ENCODE measurements at regions not wholly inside any gene's neighbourhood (a gene's known extent, or its start where the extent isn't known, plus 50 kb on each side); places are given as distances from the start of the nearest gene placed in this dataset.

DNA sequence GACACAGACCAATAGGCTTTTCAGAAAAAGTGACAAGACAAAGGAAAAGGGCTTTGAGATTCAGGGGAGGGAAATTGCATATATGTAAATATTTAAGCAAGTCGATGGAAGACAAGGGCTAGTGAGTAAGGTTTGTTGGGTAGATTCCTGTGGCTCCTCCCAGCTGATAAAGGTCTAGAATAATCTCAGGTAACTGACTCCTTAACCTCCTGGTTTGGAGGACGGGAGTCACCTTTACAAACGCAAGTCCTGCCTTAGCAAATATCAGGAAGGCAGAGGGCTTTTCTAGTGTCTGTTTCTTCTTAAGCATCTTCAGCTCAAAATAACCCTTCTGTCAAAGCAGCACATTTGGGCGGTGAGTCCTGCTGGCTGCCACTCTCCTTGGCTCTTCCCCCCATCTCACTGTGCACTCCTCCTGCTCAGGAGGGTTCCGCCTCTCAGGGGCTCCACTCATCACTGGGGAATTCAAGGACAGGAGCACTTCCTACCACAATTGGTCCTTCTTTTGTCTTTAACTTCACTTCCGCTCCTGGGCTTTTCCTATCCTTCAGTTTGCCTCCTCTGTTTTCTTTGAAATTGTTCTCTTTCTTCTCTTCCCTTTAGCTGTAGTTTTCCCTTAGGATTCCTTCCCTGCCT, 496.3 kb upstream of the KLF6 start:
- H2AFZ ChIP-seq: 0 out of 2 replicates have a peak overlapping the region, but pooled peaks have one; percentile 35
- H3K9me2 ChIP-seq (ENCODE audit: insufficient read depth): no peaks in the 10 kb centered on the region
- no peaks in the 10 kb centered on the region for H3K36me3 ChIP-seq (ENCODE audit: low read depth)
- H3K4me1 ChIP-seq (ENCODE audit: insufficient read depth): peaks cover 38% of the 10 kb centered on the region
- peak overlapping the region; percentile 20 for H3K4me2 ChIP-seq (ENCODE audit: unreplicated experiment)
- no peaks in the 10 kb centered on the region for H4K20me1 ChIP-seq (ENCODE audit: insufficient read depth)
- DNase-seq: peak; percentile 13
- TF ChIP-seq EZH2 (IDR thresholded peaks at IDR 0.05; ENCODE audit: insufficient read depth, poor library complexity, severe bottlenecking): no peak
- TF ChIP-seq EZH2phosphoT487 (IDR thresholded peaks at IDR 0.05; ENCODE audit: insufficient read depth, low read depth): no peak
- H3K4me3 ChIP-seq: no peak overlapping the region
- no peak overlapping the region for H3K27ac ChIP-seq
- no peak overlapping the region for H3K9ac ChIP-seq
- H3K9me3 ChIP-seq (ENCODE audit: low read depth): no peaks in the 10 kb centered on the region
- H3K79me2 ChIP-seq (ENCODE audit: insufficient read depth): no peaks in the 10 kb centered on the region
- in situ Hi-C loops (cut with MboI): no loop called here
- 64% methylated on average over 6 of the region's 6 CpGs for WGBS, 2 experiments (ENCODE audit: low coverage in 1 of 2, low lambda C conversion rate in 2 of 2, missing lambda C conversion rate in 2 of 2)
- H3K27me3 ChIP-seq (replicated peaks; ENCODE audit: insufficient read depth): no peaks in the 10 kb centered on the region
- H3F3A ChIP-seq (ENCODE audit: insufficient read depth): peaks cover 7% of the 10 kb centered on the region; the same call in 1 of the 2 replicates

DNA sequence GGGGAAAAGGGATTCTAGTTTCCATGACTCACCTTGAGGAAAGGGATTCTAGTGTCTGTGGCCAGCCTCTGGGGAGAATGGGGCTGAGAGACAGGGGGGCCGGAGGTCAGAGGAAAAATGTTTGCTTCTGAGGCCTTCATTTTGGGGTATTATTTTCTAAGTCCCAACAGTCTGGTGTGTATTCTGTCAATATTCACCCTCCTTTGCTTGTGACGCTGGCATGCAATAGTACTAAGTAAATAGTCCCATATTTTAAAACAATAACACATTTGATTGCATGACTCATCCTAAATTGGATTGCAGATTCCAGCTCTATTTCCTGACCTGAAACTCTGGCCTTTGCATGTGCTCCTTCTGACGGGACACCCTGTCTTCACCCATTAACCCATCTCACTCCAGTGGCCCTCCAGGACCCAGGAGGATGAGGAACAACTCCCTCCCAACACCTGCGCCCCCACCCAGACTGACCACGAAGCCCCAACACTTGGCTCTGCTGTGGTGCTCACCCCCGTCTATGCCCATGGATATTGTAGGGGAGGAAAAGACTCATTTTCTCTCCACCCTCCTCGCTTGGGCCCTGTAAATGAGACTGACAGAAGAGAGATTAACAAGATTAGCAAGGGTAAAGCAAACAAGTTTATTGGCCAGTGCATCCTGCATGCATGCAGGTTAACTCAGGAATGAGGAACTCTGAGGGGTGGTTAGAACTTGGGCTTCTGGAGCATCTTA, 495.6 kb upstream of the KLF6 start:
- Histone ChIP-seq H3K4me3 (no peak overlapping the region), H3K27ac (peak overlapping the region; percentile 27; the same call in 1 of the 2 replicates), H3K9ac (no peak overlapping the region), H3K36me3 (ENCODE audit: low read depth) (no peaks in the 10 kb centered on the region), H3K9me3 (ENCODE audit: low read depth) (no peaks in the 10 kb centered on the region), H3K4me1 (ENCODE audit: insufficient read depth) (peaks cover 38% of the 10 kb centered on the region), H2AFZ (0 out of 2 replicates have a peak overlapping the region, but pooled peaks have one; percentile 35), H3K4me2 (ENCODE audit: unreplicated experiment) (peak overlapping the region; percentile 20), H4K20me1 (ENCODE audit: insufficient read depth) (no peaks in the 10 kb centered on the region), H3K79me2 (ENCODE audit: insufficient read depth) (no peaks in the 10 kb centered on the region), H3F3A (ENCODE audit: insufficient read depth) (peaks cover 7% of the 10 kb centered on the region; the same call in 1 of the 2 replicates), H3K27me3 (replicated peaks; ENCODE audit: insufficient read depth) (no peaks in the 10 kb centered on the region), H3K9me2 (ENCODE audit: insufficient read depth) (no peaks in the 10 kb centered on the region)
- peak; percentile 68 for DNase-seq
- 34 to 41% methylated on average over 7 of the region's 7 CpGs for WGBS, 2 experiments (ENCODE audit: low coverage in 1 of 2, low lambda C conversion rate in 2 of 2, missing lambda C conversion rate in 2 of 2)
- in situ Hi-C loops (cut with MboI): no loop called here
- no peak for TF ChIP-seq EZH2phosphoT487 (IDR thresholded peaks at IDR 0.05; ENCODE audit: insufficient read depth, low read depth)
- TF ChIP-seq EZH2 (IDR thresholded peaks at IDR 0.05; ENCODE audit: insufficient read depth, poor library complexity, severe bottlenecking): no peak

DNA sequence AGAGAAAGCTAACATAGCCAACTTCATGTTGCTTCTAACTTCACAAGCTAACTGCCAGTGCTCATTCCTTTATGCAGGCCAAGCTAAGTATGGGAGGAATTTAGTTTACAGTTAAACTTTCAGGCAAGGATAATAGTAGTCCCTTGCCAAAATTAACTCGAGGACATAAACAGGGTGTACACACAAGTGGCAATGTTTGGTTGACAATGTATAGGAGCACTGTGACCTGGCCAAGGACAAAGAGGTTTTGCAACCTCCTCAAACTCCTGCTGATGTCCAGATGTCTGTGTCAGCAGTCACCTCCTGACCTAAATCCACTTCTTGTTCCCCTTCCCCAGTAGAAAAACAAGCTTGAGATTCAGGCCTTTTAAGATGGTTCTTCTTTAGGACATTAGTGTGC, 494.6 kb upstream of the KLF6 start:
- H4K20me1 ChIP-seq (ENCODE audit: insufficient read depth): no peaks in the 10 kb centered on the region
- H3K9me3 ChIP-seq (ENCODE audit: low read depth): no peaks in the 10 kb centered on the region
- H3F3A ChIP-seq (ENCODE audit: insufficient read depth): peaks cover 7% of the 10 kb centered on the region; the same call in 1 of the 2 replicates
- in situ Hi-C loops (cut with MboI): no loop called here
- H3K79me2 ChIP-seq (ENCODE audit: insufficient read depth): no peaks in the 10 kb centered on the region
- no peaks in the 10 kb centered on the region for H3K36me3 ChIP-seq (ENCODE audit: low read depth)
- H2AFZ ChIP-seq: 0 out of 2 replicates have a peak overlapping the region, but pooled peaks have one; percentile 19
- no peaks in the 10 kb centered on the region for H3K9me2 ChIP-seq (ENCODE audit: insufficient read depth)
- peaks cover 37% of the 10 kb centered on the region for H3K4me1 ChIP-seq (ENCODE audit: insufficient read depth)
- 46 to 53% methylated on average over 1 of the region's 1 CpG for WGBS, 2 experiments (ENCODE audit: low coverage in 1 of 2, low lambda C conversion rate in 2 of 2, missing lambda C conversion rate in 2 of 2)
- TF ChIP-seq EZH2phosphoT487 (IDR thresholded peaks at IDR 0.05; ENCODE audit: insufficient read depth, low read depth) (no peak), EZH2 (IDR thresholded peaks at IDR 0.05; ENCODE audit: insufficient read depth, poor library complexity, severe bottlenecking) (no peak)
- no peak overlapping the region for H3K9ac ChIP-seq
- DNase-seq: no peak
- H3K4me2 ChIP-seq (ENCODE audit: unreplicated experiment): peak overlapping the region; percentile 8
- no peak overlapping the region for H3K27ac ChIP-seq
- H3K27me3 ChIP-seq (replicated peaks; ENCODE audit: insufficient read depth): no peaks in the 10 kb centered on the region
- no peak overlapping the region for H3K4me3 ChIP-seq

DNA sequence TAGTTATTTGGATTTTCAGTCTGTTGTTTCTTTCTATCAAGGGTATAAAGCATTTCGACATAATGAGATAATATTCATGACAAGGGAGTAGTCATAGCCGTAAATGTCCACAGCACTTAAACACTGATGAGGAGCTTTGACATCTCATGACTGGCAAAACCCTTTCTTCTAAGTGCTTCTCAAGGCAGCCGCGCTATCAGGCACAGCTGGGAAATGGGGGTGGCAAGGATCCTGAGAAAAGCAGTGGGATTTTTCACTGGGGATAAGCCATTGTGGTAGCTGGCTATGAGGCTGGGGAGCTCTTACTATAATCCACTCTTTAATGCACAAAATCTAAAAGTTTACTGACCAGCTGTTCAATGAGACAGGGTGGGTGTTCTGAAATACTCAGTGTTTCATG, 493.2 kb upstream of the KLF6 start:
- H3K9ac ChIP-seq: no peak overlapping the region
- H3F3A ChIP-seq (ENCODE audit: insufficient read depth): peaks cover 4% of the 10 kb centered on the region; the same call in 1 of the 2 replicates
- H3K9me2 ChIP-seq (ENCODE audit: insufficient read depth): no peaks in the 10 kb centered on the region
- no peaks in the 10 kb centered on the region for H3K9me3 ChIP-seq (ENCODE audit: low read depth)
- no peak overlapping the region for H3K4me2 ChIP-seq (ENCODE audit: unreplicated experiment)
- H3K36me3 ChIP-seq (ENCODE audit: low read depth): no peaks in the 10 kb centered on the region
- DNase-seq: no peak
- peaks cover 23% of the 10 kb centered on the region for H3K4me1 ChIP-seq (ENCODE audit: insufficient read depth)
- no peaks in the 10 kb centered on the region for H3K79me2 ChIP-seq (ENCODE audit: insufficient read depth)
- no peak overlapping the region for H2AFZ ChIP-seq
- WGBS, 2 experiments (ENCODE audit: low coverage in 1 of 2, low lambda C conversion rate in 2 of 2, missing lambda C conversion rate in 2 of 2): 97% methylated on average over 4 of the region's 4 CpGs
- H4K20me1 ChIP-seq (ENCODE audit: insufficient read depth): no peaks in the 10 kb centered on the region
- no peak overlapping the region for H3K27ac ChIP-seq
- in situ Hi-C loops (cut with MboI): no loop called here
- no peaks in the 10 kb centered on the region for H3K27me3 ChIP-seq (replicated peaks; ENCODE audit: insufficient read depth)
- no peak for TF ChIP-seq EZH2 (IDR thresholded peaks at IDR 0.05; ENCODE audit: insufficient read depth, poor library complexity, severe bottlenecking)
- no peak for TF ChIP-seq EZH2phosphoT487 (IDR thresholded peaks at IDR 0.05; ENCODE audit: insufficient read depth, low read depth)
- H3K4me3 ChIP-seq: no peak overlapping the region
